Vagina (tissue), 2 donors: ENCODE measurements at regions not wholly inside any gene's neighbourhood (a gene's known extent, or its start where the extent isn't known, plus 50 kb on each side); places are given as distances from the start of the nearest gene placed in this dataset.

Source experiments
- DNase-seq, 2 donors: peaks; one replicate each; pipeline ENCODE4 v3.0.0-alpha.2; 2017; ENCODE audit errors: extremely low spot score in 2 of 2
- H3K27ac ChIP-seq: fragments of 200-600 bp; sonication (generic); one replicate; pipeline ENCODE4 v1.5.1; 2019
- H3K27me3 ChIP-seq: fragments of 200-600 bp; sonication (generic); one replicate; pipeline ENCODE4 v1.5.1; 2019
- H3K36me3 ChIP-seq, 2 donors: fragments of 200-600 bp; sonication (generic); one replicate each; pipeline ENCODE4 v1.5.1; 2017 to 2019
- H3K4me1 ChIP-seq: fragments of 200-600 bp; sonication (generic); one replicate; pipeline ENCODE4 v1.5.1; 2019
- H3K4me3 ChIP-seq, 2 donors: fragments of 200-600 bp; sonication (generic); 1 replicate in 1 of 2; 2 replicates in 1 of 2; pipeline ENCODE4 v1.5.1; 2016 to 2019
- H3K9me3 ChIP-seq: fragments of 200-600 bp; sonication (generic); one replicate; pipeline ENCODE4 v1.5.1; 2019
- CTCF ChIP-seq, 3 experiments: fragments of 450-650 bp in 2 of 3; fragments of 200-600 bp in 1 of 3; sonication (generic) in 1 of 3; IDR thresholded peaks; one replicate each; pipeline ENCODE4 v1.5.1; 2017 to 2019; ENCODE audit warnings: antibody characterized with exemption in 3 of 3, mild to moderate bottlenecking in 2 of 3, moderate library complexity in 2 of 3
- POLR2A ChIP-seq, 2 donors: fragments of 450-650 bp; IDR thresholded peaks; one replicate each; pipeline ENCODE4 v1.6.1; 2017; ENCODE audit warnings: antibody characterized with exemption in 2 of 2, mild to moderate bottlenecking in 2 of 2, moderate library complexity in 2 of 2
- POLR2AphosphoS5 ChIP-seq, 2 donors: sonication (generic); formaldehyde crosslinking; IDR thresholded peaks; one replicate each; pipeline ENCODE4 v1.9.0; 2017; ENCODE audit warnings: antibody characterized with exemption in 2 of 2, mild to moderate bottlenecking in 2 of 2, low read depth in 1 of 2; ENCODE audit not compliant: insufficient read depth in 1 of 2
- intact Hi-C: fragments of 100-400 bp; cut with DNase I; formaldehyde crosslinking; loops from one replicate; pipeline ENCODE4 v1.15.1; 2023

GRCh38 chr1:79827446-79827845 lies 820.9 kb upstream of the ADGRL4 start:
- H3K27ac ChIP-seq: no peak overlapping the region
- no peak for TF ChIP-seq CTCF (IDR thresholded peaks at IDR 0.05)
- TF ChIP-seq POLR2A (IDR thresholded peaks at IDR 0.05): no peak
- no peak for TF ChIP-seq POLR2AphosphoS5 (IDR thresholded peaks at IDR 0.05; ENCODE audit: insufficient read depth in 1 of 2, low read depth in 1 of 2)
- no peaks in the 10 kb centered on the region for H3K36me3 ChIP-seq
- H3K27me3 ChIP-seq: no peaks in the 10 kb centered on the region
- no peak for DNase-seq
- no peaks in the 10 kb centered on the region for H3K9me3 ChIP-seq
- no peaks in the 10 kb centered on the region for H3K4me1 ChIP-seq
- no peak overlapping the region for H3K4me3 ChIP-seq
- intact Hi-C loops: no loop called here

- Histone ChIP-seq H3K4me3 (no peak overlapping the region), H3K27ac (no peak overlapping the region), H3K9me3 (no peaks in the 10 kb centered on the region), H3K27me3 (no peaks in the 10 kb centered on the region), H3K36me3 (no peaks in the 10 kb centered on the region), H3K4me1 (no peaks in the 10 kb centered on the region)
- no peak for DNase-seq
- intact Hi-C loops: no loop called here
- no peak for TF ChIP-seq POLR2AphosphoS5 (IDR thresholded peaks at IDR 0.05; ENCODE audit: insufficient read depth in 1 of 2, low read depth in 1 of 2)
- TF ChIP-seq POLR2A (IDR thresholded peaks at IDR 0.05): no peak
- TF ChIP-seq CTCF (IDR thresholded peaks at IDR 0.05): no peak
Measured at GRCh38 chr1:79825551-79825950, 819.0 kb upstream of the ADGRL4 start.

GRCh38 chr1:79822053-79822452 lies 815.5 kb upstream of the ADGRL4 start:
- no peaks in the 10 kb centered on the region for H3K9me3 ChIP-seq
- H3K36me3 ChIP-seq: no peaks in the 10 kb centered on the region
- no peak overlapping the region for H3K4me3 ChIP-seq
- no peak overlapping the region for H3K27ac ChIP-seq
- no peak for DNase-seq
- intact Hi-C loops: no loop called here
- no peaks in the 10 kb centered on the region for H3K27me3 ChIP-seq
- no peaks in the 10 kb centered on the region for H3K4me1 ChIP-seq
- TF ChIP-seq CTCF (IDR thresholded peaks at IDR 0.05) (no peak), POLR2A (IDR thresholded peaks at IDR 0.05) (no peak), POLR2AphosphoS5 (IDR thresholded peaks at IDR 0.05; ENCODE audit: insufficient read depth in 1 of 2, low read depth in 1 of 2) (no peak)

- Histone ChIP-seq H3K27ac (no peak overlapping the region), H3K27me3 (no peaks in the 10 kb centered on the region), H3K4me1 (no peaks in the 10 kb centered on the region), H3K9me3 (no peaks in the 10 kb centered on the region), H3K4me3 (no peak overlapping the region), H3K36me3 (no peaks in the 10 kb centered on the region)
- TF ChIP-seq CTCF (IDR thresholded peaks at IDR 0.05): no peak
- no peak for TF ChIP-seq POLR2AphosphoS5 (IDR thresholded peaks at IDR 0.05; ENCODE audit: insufficient read depth in 1 of 2, low read depth in 1 of 2)
- TF ChIP-seq POLR2A (IDR thresholded peaks at IDR 0.05): no peak
- intact Hi-C loops: no loop called here
- DNase-seq: no peak
Measured at GRCh38 chr1:79819140-79819539, 812.6 kb upstream of the ADGRL4 start.

GRCh38 chr1:79817031-79817560 lies 810.6 kb upstream of the ADGRL4 start:
- H3K27ac ChIP-seq: no peak overlapping the region
- no peaks in the 10 kb centered on the region for H3K9me3 ChIP-seq
- H3K36me3 ChIP-seq: no peaks in the 10 kb centered on the region
- no peaks in the 10 kb centered on the region for H3K4me1 ChIP-seq
- intact Hi-C loops: no loop called here
- H3K4me3 ChIP-seq: no peak overlapping the region
- DNase-seq: no peak
- no peak for TF ChIP-seq CTCF (IDR thresholded peaks at IDR 0.05)
- no peak for TF ChIP-seq POLR2AphosphoS5 (IDR thresholded peaks at IDR 0.05; ENCODE audit: insufficient read depth in 1 of 2, low read depth in 1 of 2)
- no peak for TF ChIP-seq POLR2A (IDR thresholded peaks at IDR 0.05)
- no peaks in the 10 kb centered on the region for H3K27me3 ChIP-seq
